Testis (tissue), 2 donors: ENCODE measurements at regions not wholly inside any gene's neighbourhood (a gene's known extent, or its start where the extent isn't known, plus 50 kb on each side); places are given as distances from the start of the nearest gene placed in this dataset.

ENCODE experiments used
- POLR2A ChIP-seq: fragments of 450-650 bp; IDR thresholded peaks from one replicate; pipeline ENCODE4 v1.6.1; 2017; ENCODE audit warnings: antibody characterized with exemption, mild to moderate bottlenecking, moderate library complexity
- TF ChIP-seq, protein P1 (sequence below), 3 experiments: fragments of 450-650 bp in 2 of 3; fragments of 200-600 bp in 1 of 3; sonication (generic) in 1 of 3; IDR thresholded peaks; one replicate each; pipeline ENCODE4 v1.5.1; 2016 to 2019; ENCODE audit warnings: antibody characterized with exemption in 3 of 3, mild to moderate bottlenecking in 2 of 3, moderate library complexity in 1 of 3

DNA sequence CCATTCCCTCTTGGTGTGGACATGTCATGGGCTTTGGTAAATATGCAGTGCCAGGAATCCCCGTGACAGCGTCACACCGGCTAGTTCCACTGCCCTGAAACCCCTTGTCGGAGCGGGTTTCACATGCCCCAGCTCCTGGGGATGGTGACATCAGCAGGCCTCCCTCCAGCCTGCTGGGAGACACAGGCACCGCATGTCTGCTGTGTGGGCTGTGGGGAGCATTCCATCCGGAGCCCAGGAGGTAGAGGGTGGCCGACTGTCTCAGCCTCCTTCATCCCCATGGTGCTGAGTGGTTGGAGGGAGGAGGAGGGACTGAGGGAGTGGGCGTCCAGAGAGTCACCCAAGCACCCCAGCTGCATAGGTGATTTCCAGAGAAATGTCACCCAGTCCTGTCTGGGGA lies 1161.1 kb downstream of the BRD1 start:
- TF ChIP-seq, protein P1, sequence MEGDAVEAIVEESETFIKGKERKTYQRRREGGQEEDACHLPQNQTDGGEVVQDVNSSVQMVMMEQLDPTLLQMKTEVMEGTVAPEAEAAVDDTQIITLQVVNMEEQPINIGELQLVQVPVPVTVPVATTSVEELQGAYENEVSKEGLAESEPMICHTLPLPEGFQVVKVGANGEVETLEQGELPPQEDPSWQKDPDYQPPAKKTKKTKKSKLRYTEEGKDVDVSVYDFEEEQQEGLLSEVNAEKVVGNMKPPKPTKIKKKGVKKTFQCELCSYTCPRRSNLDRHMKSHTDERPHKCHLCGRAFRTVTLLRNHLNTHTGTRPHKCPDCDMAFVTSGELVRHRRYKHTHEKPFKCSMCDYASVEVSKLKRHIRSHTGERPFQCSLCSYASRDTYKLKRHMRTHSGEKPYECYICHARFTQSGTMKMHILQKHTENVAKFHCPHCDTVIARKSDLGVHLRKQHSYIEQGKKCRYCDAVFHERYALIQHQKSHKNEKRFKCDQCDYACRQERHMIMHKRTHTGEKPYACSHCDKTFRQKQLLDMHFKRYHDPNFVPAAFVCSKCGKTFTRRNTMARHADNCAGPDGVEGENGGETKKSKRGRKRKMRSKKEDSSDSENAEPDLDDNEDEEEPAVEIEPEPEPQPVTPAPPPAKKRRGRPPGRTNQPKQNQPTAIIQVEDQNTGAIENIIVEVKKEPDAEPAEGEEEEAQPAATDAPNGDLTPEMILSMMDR (IDR thresholded peaks at IDR 0.05) = no peak
- no peak for TF ChIP-seq POLR2A
